ENCODE measurements at regions not wholly inside any gene's neighbourhood (a gene's known extent, or its start where the extent isn't known, plus 50 kb on each side); places are given as distances from the start of the nearest gene placed in this dataset.

DNA sequence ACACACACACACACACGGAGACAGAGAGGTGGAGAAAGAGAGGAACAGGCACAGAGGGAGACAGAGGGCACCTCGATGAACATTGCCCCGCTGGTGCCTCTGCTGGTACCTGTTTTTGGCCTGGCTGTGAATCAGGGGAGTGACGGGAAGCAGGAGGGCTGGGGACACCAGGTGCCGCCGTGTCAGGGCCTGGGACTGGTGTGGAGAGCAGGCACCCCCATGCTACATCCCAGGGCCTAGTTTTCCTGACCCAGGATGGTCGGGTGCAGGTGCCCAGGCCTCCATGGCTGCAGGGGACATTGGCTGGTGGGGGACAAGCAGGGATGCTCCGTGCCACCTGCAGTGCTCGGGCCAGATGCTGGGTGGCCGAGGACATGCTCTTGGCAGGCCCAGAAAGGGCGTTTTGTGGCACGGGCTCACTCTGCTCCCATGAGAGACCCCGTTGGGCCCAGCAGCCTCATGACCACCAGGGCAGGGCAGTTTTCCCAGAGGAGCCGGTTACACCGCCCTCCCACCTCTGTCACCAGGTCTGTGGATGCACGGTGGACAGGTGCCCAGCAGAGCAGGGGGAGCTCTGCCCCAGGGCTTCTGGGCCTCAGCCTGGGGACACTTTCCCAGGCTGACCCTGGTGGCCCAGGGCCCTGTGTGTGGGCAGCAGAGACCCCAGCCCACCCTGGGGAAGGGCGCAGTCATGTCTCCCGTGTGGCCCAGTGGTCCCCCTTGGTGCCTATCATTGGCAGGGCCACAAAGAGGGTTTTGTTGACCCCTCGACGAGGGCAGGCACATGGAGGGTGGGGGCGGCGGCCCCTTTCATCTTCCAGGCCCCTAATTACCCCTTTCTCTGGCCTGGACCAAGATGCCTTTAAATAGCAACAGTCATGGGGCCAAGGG lies 207.5 kb upstream of the RTL1 start:
- no peak for DNase-seq (ENCODE audit: low spot score)
- ATAC-seq = no peak; the same call in 2 of the 3 replicates
- no peak for FAIRE-seq

More for the DNA sequence above, 207.5 kb upstream of the RTL1 start:
- in situ Hi-C loops (cut with HindIII; ENCODE audit: extremely low pct_ligation_motif_present, low pct_unique_long_range_greater_than_20kb) = no loop called here
- BruUV-seq (replicated peaks) = no TSS peak
- Histone ChIP-seq H3K4me2 (ENCODE audit: low read depth, low read length) (no peak overlapping the region), H4K20me1 (ENCODE audit: insufficient read depth, low read length) (no peaks in the 10 kb centered on the region), H3K36me3 (replicated peaks in 1 of 2; ENCODE audit: control insufficient read depth in 1 of 2, insufficient read depth in 2 of 2, low read length in 2 of 2) (no peaks in the 10 kb centered on the region), H3K4me3 (replicated peaks in 1 of 3; ENCODE audit: insufficient read depth in 1 of 3, low read depth in 2 of 3, low read length in 3 of 3) (no peak overlapping the region), H3K79me2 (ENCODE audit: insufficient read depth, low read length) (no peaks in the 10 kb centered on the region), H3K27me3 (ENCODE audit: control insufficient read depth in 1 of 2, insufficient read depth in 2 of 2, low read length in 2 of 2) (peaks cover 4 to 41% of the 10 kb centered on the region in 2 experiments; a peak in 4 of 5 replicates), H3K9me3 (ENCODE audit: low read length) (no peaks in the 10 kb centered on the region), H3K4me1 (ENCODE audit: insufficient read depth, low read length) (no peaks in the 10 kb centered on the region), H3K27ac (ENCODE audit: extremely low read length, insufficient read depth, low read length) (no peak overlapping the region), H3K9ac (ENCODE audit: insufficient read depth, low read depth, low read length) (no peak overlapping the region), H2AFZ (ENCODE audit: low read length) (no peak overlapping the region)
- TF ChIP-seq MATR3 (CRISPR knock-in tag; IDR thresholded peaks at IDR 0.05) = no peak
- no peak for TF ChIP-seq U2AF1 (optimal IDR thresholded peaks at IDR 0.05; ENCODE audit: low read depth, low read length)
- no peak for TF ChIP-seq ZNF564 (CRISPR knock-in tag; IDR thresholded peaks at IDR 0.05)
- TF ChIP-seq SMAD9 (CRISPR knock-in tag; IDR thresholded peaks at IDR 0.05) = no peak
- TF ChIP-seq, protein P1, sequence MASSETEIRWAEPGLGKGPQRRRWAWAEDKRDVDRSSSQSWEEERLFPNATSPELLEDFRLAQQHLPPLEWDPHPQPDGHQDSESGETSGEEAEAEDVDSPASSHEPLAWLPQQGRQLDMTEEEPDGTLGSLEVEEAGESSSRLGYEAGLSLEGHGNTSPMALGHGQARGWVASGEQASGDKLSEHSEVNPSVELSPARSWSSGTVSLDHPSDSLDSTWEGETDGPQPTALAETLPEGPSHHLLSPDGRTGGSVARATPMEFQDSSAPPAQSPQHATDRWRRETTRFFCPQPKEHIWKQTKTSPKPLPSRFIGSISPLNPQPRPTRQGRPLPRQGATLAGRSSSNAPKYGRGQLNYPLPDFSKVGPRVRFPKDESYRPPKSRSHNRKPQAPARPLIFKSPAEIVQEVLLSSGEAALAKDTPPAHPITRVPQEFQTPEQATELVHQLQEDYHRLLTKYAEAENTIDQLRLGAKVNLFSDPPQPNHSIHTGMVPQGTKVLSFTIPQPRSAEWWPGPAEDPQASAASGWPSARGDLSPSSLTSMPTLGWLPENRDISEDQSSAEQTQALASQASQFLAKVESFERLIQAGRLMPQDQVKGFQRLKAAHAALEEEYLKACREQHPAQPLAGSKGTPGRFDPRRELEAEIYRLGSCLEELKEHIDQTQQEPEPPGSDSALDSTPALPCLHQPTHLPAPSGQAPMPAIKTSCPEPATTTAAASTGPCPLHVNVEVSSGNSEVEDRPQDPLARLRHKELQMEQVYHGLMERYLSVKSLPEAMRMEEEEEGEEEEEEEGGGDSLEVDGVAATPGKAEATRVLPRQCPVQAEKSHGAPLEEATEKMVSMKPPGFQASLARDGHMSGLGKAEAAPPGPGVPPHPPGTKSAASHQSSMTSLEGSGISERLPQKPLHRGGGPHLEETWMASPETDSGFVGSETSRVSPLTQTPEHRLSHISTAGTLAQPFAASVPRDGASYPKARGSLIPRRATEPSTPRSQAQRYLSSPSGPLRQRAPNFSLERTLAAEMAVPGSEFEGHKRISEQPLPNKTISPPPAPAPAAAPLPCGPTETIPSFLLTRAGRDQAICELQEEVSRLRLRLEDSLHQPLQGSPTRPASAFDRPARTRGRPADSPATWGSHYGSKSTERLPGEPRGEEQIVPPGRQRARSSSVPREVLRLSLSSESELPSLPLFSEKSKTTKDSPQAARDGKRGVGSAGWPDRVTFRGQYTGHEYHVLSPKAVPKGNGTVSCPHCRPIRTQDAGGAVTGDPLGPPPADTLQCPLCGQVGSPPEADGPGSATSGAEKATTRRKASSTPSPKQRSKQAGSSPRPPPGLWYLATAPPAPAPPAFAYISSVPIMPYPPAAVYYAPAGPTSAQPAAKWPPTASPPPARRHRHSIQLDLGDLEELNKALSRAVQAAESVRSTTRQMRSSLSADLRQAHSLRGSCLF (CRISPR knock-in tag; IDR thresholded peaks at IDR 0.05; ENCODE audit: borderline replicate concordance) = no peak
- TF ChIP-seq, protein P2, sequence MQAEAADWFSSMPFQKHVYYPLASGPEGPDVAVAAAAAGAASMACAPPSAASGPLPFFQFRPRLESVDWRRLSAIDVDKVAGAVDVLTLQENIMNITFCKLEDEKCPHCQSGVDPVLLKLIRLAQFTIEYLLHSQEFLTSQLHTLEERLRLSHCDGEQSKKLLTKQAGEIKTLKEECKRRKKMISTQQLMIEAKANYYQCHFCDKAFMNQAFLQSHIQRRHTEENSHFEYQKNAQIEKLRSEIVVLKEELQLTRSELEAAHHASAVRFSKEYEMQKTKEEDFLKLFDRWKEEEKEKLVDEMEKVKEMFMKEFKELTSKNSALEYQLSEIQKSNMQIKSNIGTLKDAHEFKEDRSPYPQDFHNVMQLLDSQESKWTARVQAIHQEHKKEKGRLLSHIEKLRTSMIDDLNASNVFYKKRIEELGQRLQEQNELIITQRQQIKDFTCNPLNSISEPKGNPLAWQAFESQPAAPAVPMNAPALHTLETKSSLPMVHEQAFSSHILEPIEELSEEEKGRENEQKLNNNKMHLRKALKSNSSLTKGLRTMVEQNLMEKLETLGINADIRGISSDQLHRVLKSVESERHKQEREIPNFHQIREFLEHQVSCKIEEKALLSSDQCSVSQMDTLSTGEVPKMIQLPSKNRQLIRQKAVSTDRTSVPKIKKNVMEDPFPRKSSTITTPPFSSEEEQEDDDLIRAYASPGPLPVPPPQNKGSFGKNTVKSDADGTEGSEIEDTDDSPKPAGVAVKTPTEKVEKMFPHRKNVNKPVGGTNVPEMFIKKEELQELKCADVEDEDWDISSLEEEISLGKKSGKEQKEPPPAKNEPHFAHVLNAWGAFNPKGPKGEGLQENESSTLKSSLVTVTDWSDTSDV (CRISPR knock-in tag; IDR thresholded peaks at IDR 0.05) = no peak
- TF ChIP-seq ZFX (CRISPR knock-in tag; IDR thresholded peaks at IDR 0.05; ENCODE audit: low read depth) = no peak
- no peak for TF ChIP-seq DNMT3B (CRISPR knock-in tag; conservative IDR thresholded peaks at IDR 0.05)
- no peak for TF ChIP-seq KDM5A (IDR thresholded peaks at IDR 0.05; ENCODE audit: borderline replicate concordance, low read length)
- no peak for TF ChIP-seq AHR (CRISPR knock-in tag; IDR thresholded peaks at IDR 0.05)
- no peak for TF ChIP-seq REL (CRISPR knock-in tag; conservative IDR thresholded peaks at IDR 0.05)
- no peak for TF ChIP-seq HOXA5 (CRISPR knock-in tag; IDR thresholded peaks at IDR 0.05)
- no peak for TF ChIP-seq ZNF713 (CRISPR knock-in tag; IDR thresholded peaks at IDR 0.05)
- ChIA-PET CTCF (ENCODE audit: low intra/inter-chr PET ratio, low total read pairs) (no interaction called here), POLR2A (no interaction called here)
- WGBS (ENCODE audit: low lambda C conversion rate) = 16% methylated on average over 5 of the region's 22 CpGs
- intact Hi-C loops (cut with micrococcal nuclease; ENCODE audit: unreplicated experiment) = no loop called here
